Lower leg skin (tissue), 3 donors: ENCODE measurements at regions not wholly inside any gene's neighbourhood (a gene's known extent, or its start where the extent isn't known, plus 50 kb on each side); places are given as distances from the start of the nearest gene placed in this dataset.

Source experiments
- POLR2A ChIP-seq, 2 donors: fragments of 450-650 bp; IDR thresholded peaks; one replicate each; pipeline ENCODE4 v1.6.1; 2016 to 2017; ENCODE audit warnings: antibody characterized with exemption in 2 of 2, mild to moderate bottlenecking in 1 of 2, moderate library complexity in 1 of 2
- TF ChIP-seq, protein P1 (sequence below), 3 donors: fragments of 450-650 bp; IDR thresholded peaks; one replicate each; pipeline ENCODE4 v1.5.1; 2016; ENCODE audit warnings: antibody characterized with exemption in 3 of 3, mild to moderate bottlenecking in 3 of 3, moderate library complexity in 2 of 3

- TF ChIP-seq, protein P1, sequence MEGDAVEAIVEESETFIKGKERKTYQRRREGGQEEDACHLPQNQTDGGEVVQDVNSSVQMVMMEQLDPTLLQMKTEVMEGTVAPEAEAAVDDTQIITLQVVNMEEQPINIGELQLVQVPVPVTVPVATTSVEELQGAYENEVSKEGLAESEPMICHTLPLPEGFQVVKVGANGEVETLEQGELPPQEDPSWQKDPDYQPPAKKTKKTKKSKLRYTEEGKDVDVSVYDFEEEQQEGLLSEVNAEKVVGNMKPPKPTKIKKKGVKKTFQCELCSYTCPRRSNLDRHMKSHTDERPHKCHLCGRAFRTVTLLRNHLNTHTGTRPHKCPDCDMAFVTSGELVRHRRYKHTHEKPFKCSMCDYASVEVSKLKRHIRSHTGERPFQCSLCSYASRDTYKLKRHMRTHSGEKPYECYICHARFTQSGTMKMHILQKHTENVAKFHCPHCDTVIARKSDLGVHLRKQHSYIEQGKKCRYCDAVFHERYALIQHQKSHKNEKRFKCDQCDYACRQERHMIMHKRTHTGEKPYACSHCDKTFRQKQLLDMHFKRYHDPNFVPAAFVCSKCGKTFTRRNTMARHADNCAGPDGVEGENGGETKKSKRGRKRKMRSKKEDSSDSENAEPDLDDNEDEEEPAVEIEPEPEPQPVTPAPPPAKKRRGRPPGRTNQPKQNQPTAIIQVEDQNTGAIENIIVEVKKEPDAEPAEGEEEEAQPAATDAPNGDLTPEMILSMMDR (IDR thresholded peaks at IDR 0.05) = no peak
- TF ChIP-seq POLR2A (IDR thresholded peaks at IDR 0.05) = no peak
These were observed 539.7 kb downstream of the GATA3 start for GRCh38 chr10:8594176-8594575.
